ENCODE measurements at regions not wholly inside any gene's neighbourhood (a gene's known extent, or its start where the extent isn't known, plus 50 kb on each side); places are given as distances from the start of the nearest gene placed in this dataset.
"Not testable (repeated sequence)": the region's sequence is repeated elsewhere in the genome, so short reads cannot be mapped to it uniquely, and the experiment has no call there.

- Histone ChIP-seq H3K4me3 (no peak overlapping the region), H3K4me2 (no peak overlapping the region), H4K20me1 (no peaks in the 10 kb centered on the region), H3K27ac (no peak overlapping the region), H3K4me1 (no peaks in the 10 kb centered on the region), H3K27me3 (no peaks in the 10 kb centered on the region), H3K9ac (no peak overlapping the region), H3K9me3 (replicated peaks in 1 of 11) (no peaks in the 10 kb centered on the region), H3K36me3 (no peaks in the 10 kb centered on the region)
- TF ChIP-seq Cebpa-rat (IDR thresholded peaks at IDR 0.05): no peak
These were observed 388.7 kb downstream of the PCDH10 start for GRCh38 chr4:133537780-133538281.

DNA sequence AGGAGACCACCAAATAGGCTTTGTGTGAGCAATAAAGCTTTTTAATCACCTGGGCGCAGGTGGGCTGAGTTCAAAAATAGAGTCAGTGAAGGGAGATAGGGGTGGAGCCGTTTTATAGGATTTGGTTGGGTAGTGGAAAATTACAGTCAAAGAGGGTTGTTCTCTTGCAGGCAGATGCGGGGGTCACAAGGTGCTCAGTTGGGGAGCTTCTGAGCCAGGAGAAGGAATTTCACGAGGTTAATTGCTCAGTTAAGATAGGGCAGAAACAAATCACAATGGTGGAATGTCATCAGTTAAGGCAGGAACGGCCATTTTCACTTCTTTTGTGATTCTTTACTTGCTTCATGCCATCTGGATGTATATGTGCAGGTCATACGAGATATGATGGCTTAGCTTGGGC is 385.1 kb downstream of the PCDH10 start:
- H3K4me3 ChIP-seq; H3K9ac ChIP-seq; H3K27me3 ChIP-seq; H3K9me3 ChIP-seq (replicated peaks in 1 of 11); H3K27ac ChIP-seq; H3K4me1 ChIP-seq; H4K20me1 ChIP-seq; H3K4me2 ChIP-seq; H3K36me3 ChIP-seq: not testable (repeated sequence)

- Histone ChIP-seq H3K27me3 (no peaks in the 10 kb centered on the region), H4K20me1 (no peaks in the 10 kb centered on the region), H3K4me1 (peaks cover 0 to 5% (median 0%) of the 10 kb centered on the region in 10 experiments; a peak in 1 of 20 replicates), H3K27ac (no peak overlapping the region), H3K36me3 (no peaks in the 10 kb centered on the region), H3K4me3 (no peak overlapping the region), H3K9ac (no peak overlapping the region), H3K4me2 (no peak overlapping the region), H3K9me3 (replicated peaks in 1 of 11) (no peaks in the 10 kb centered on the region)
- TF ChIP-seq Cebpa-rat (IDR thresholded peaks at IDR 0.05): no peak
These were observed 375.3 kb downstream of the PCDH10 start for GRCh38 chr4:133524369-133524768.

DNA sequence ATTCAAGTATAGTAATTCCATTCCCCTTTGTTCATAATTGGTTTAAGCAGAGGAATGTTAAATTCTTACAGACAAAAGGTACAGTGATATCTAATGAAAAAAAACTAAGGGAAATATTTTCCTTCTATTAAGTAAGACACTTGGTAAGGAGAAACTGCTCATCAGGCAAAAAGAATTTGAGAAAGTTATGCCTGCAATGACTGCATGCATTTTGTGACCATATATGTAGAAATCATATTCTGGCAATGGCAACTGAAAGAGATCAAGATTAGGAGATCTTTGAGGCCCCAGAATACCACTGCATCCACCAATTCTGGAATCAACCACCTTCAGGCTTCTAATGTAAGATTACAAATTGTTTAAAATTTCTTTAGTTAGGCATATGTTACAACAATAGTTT is 364.8 kb downstream of the PCDH10 start:
- Histone ChIP-seq H3K27ac (no peak overlapping the region), H3K4me1 (no peaks in the 10 kb centered on the region), H3K9me3 (replicated peaks in 1 of 11) (peaks cover 0 to 9% (median 6%) of the 10 kb centered on the region in 11 experiments; a peak in 8 of 22 replicates), H3K4me3 (no peak overlapping the region), H3K36me3 (no peaks in the 10 kb centered on the region), H3K9ac (no peak overlapping the region), H4K20me1 (no peaks in the 10 kb centered on the region), H3K4me2 (no peak overlapping the region), H3K27me3 (no peaks in the 10 kb centered on the region)
- TF ChIP-seq Cebpa-rat (IDR thresholded peaks at IDR 0.05): no peak

DNA sequence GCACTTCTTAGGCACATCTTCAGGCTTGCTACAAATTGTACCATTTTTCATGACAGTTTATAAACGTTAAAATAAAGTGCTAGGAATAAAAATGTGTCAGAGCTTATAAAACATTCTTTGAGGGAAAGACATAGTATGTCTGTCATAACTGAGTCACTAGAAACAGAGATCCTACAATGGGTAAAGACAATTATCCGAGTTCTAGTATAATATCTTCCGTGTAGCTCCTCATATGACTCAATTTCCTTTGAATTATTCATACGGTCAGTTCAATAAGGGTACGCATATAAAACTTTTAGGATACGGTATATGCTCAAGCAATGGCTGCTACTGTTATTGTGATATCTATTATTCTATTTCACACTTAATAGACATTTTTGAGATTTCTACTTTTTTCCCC is 349.1 kb downstream of the PCDH10 start:
- Histone ChIP-seq H3K4me3 (no peak overlapping the region), H3K36me3 (no peaks in the 10 kb centered on the region), H4K20me1 (no peaks in the 10 kb centered on the region), H3K9me3 (replicated peaks in 1 of 11) (peaks cover 0 to 4% (median 0%) of the 10 kb centered on the region in 11 experiments; a peak in 4 of 22 replicates), H3K9ac (no peak overlapping the region), H3K27me3 (no peaks in the 10 kb centered on the region), H3K4me2 (no peak overlapping the region), H3K27ac (no peak overlapping the region), H3K4me1 (no peaks in the 10 kb centered on the region)
- TF ChIP-seq Cebpa-rat (IDR thresholded peaks at IDR 0.05): no peak

DNA sequence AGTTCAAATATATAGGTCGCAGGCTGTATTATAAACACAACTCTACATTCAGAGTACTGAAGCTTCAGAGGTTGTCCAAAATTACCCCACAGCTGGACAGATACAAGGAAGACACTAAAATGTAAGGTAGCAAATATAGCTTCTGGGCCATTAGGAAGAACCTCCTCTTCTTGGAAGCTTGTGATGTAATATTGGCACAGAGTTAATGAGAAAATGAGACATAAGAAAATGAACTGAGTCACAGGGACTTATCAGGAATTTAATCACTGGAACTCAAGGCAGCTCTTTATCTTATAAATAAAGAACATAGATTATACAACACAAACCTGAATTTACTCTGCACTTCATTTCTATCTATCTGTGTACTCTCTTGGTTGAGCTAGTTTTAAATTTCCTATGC is 344.7 kb downstream of the PCDH10 start:
- no peaks in the 10 kb centered on the region for H3K36me3 ChIP-seq
- no peaks in the 10 kb centered on the region for H4K20me1 ChIP-seq
- no peak overlapping the region for H3K4me2 ChIP-seq
- H3K4me1 ChIP-seq: no peaks in the 10 kb centered on the region
- no peak overlapping the region for H3K27ac ChIP-seq
- no peak overlapping the region for H3K9ac ChIP-seq
- no peaks in the 10 kb centered on the region for H3K27me3 ChIP-seq
- TF ChIP-seq Cebpa-rat (IDR thresholded peaks at IDR 0.05): no peak
- H3K9me3 ChIP-seq (replicated peaks in 1 of 11): no peaks in the 10 kb centered on the region
- H3K4me3 ChIP-seq: no peak overlapping the region

DNA sequence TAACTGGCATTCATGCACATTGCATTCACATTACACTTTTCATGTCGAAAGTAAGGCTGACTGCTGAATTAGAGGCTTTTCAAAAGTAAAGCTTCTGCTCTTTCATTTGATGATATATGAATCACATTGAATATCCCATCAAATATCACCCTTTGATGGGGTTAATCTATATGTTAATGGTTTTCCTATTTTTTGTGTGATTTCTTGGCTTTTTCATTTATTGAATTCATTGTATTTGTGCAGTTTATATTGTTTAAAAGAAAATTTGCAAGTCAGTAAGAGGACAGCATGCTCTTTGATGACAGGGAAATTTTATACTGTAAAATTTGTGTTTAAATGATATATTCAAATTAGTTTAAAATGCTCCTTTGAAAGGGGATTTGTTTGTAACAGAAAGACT is 344.1 kb downstream of the PCDH10 start:
- H3K36me3 ChIP-seq: no peaks in the 10 kb centered on the region
- no peak overlapping the region for H3K27ac ChIP-seq
- TF ChIP-seq Cebpa-rat (IDR thresholded peaks at IDR 0.05): no peak
- H4K20me1 ChIP-seq: no peaks in the 10 kb centered on the region
- no peaks in the 10 kb centered on the region for H3K4me1 ChIP-seq
- H3K4me2 ChIP-seq: no peak overlapping the region
- no peaks in the 10 kb centered on the region for H3K27me3 ChIP-seq
- no peaks in the 10 kb centered on the region for H3K9me3 ChIP-seq (replicated peaks in 1 of 11)
- no peak overlapping the region for H3K9ac ChIP-seq
- no peak overlapping the region for H3K4me3 ChIP-seq

DNA sequence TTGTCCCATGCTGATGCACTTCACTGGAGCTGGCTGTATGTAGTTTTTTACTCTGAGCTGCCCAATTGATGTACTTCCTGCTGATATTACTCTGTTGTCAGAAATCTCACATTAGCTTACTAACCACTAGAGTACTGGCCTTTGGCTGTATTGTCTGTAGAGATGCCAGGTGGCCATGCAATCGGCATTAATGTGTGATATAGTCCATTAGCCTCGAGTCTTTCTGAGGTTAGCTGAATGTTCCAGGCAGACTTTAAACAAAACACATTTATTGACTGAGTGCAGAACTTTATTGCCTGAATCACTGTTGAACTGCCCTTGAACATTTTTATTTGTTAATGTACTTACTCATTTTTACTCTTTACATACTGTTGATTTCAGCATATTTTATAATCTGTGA is 335.2 kb downstream of the PCDH10 start:
- H4K20me1 ChIP-seq: no peaks in the 10 kb centered on the region
- H3K4me1 ChIP-seq: no peaks in the 10 kb centered on the region
- H3K4me2 ChIP-seq: no peak overlapping the region
- no peak overlapping the region for H3K9ac ChIP-seq
- H3K27me3 ChIP-seq: no peaks in the 10 kb centered on the region
- no peak overlapping the region for H3K4me3 ChIP-seq
- H3K27ac ChIP-seq: no peak overlapping the region
- H3K36me3 ChIP-seq: no peaks in the 10 kb centered on the region
- TF ChIP-seq Cebpa-rat (IDR thresholded peaks at IDR 0.05): no peak
- no peaks in the 10 kb centered on the region for H3K9me3 ChIP-seq (replicated peaks in 1 of 11)

- Histone ChIP-seq H3K27me3 (no peaks in the 10 kb centered on the region), H3K4me2 (no peak overlapping the region), H3K9ac (no peak overlapping the region), H3K4me1 (no peaks in the 10 kb centered on the region), H3K27ac (no peak overlapping the region), H3K9me3 (replicated peaks in 1 of 11) (no peaks in the 10 kb centered on the region), H4K20me1 (no peaks in the 10 kb centered on the region), H3K36me3 (no peaks in the 10 kb centered on the region), H3K4me3 (no peak overlapping the region)
- TF ChIP-seq Cebpa-rat (IDR thresholded peaks at IDR 0.05): no peak
These were observed 334.6 kb downstream of the PCDH10 start for GRCh38 chr4:133483600-133484246.

DNA sequence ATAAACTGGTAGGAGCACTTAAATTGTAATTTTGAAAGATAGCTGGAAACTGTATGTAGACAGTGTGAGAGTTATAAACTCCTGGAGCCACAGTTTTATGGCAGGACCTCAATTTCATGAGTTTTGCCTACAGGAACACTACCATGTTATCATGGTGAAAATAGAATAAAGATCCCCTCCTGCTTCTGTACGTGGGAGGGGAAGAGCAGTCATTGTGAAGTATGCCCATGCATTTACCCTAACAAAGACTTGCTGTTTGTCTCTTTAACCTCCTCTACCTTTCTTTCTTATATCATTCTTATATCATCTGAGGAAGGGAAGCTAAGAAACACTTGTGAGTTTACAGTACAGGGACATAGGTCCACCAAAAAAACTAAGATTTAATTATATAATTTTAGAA is 327.0 kb downstream of the PCDH10 start:
- no peak overlapping the region for H3K4me3 ChIP-seq
- no peak overlapping the region for H3K4me2 ChIP-seq
- H3K27me3 ChIP-seq: no peaks in the 10 kb centered on the region
- H3K36me3 ChIP-seq: no peaks in the 10 kb centered on the region
- no peak overlapping the region for H3K27ac ChIP-seq
- H3K9me3 ChIP-seq (replicated peaks in 1 of 11): no peaks in the 10 kb centered on the region
- TF ChIP-seq Cebpa-rat (IDR thresholded peaks at IDR 0.05): no peak
- no peak overlapping the region for H3K9ac ChIP-seq
- H4K20me1 ChIP-seq: no peaks in the 10 kb centered on the region
- H3K4me1 ChIP-seq: no peaks in the 10 kb centered on the region

Measured in BLaER1 treated with 17β-estradiol and CSF1 and Interleukin-3, amounts not matched to agents 10 nM and 100 nM (cell line).